HG03025 (cell line): ENCODE measurements at regions not wholly inside any gene's neighbourhood (a gene's known extent, or its start where the extent isn't known, plus 50 kb on each side); places are given as distances from the start of the nearest gene placed in this dataset.
"Not testable (repeated sequence)": the region's sequence is repeated elsewhere in the genome, so short reads cannot be mapped to it uniquely, and the experiment has no call there.

Experiments used
- ATAC-seq: cut with Tn5 transposase; IDR thresholded peaks from one replicate; pipeline ENCODE4 v1.9.1; 2021; ENCODE audit warnings: mild to moderate bottlenecking, moderate library complexity; ENCODE audit not compliant: unreplicated experiment, low FRiP score

GRCh38 chr7:86592185-86592584, 51.5 kb upstream of the GRM3 start:
- peak; percentile 61 for ATAC-seq

- ATAC-seq, result no peak
Observed at GRCh38 chr7:86574006-86574405, 69.7 kb upstream of the GRM3 start.

GRCh38 chr7:86558680-86559501, 84.8 kb upstream of the GRM3 start:
- ATAC-seq, result no peak

GRCh38 chr7:86534641-86535040, 109.1 kb upstream of the GRM3 start:
- no peak for ATAC-seq

- ATAC-seq, result no peak
Observed at GRCh38 chr7:86504229-86504628, 139.5 kb upstream of the GRM3 start.

GRCh38 chr7:86499986-86500385, 143.7 kb upstream of the GRM3 start:
- no peak for ATAC-seq

GRCh38 chr7:86485827-86486226, 157.9 kb upstream of the GRM3 start:
- ATAC-seq, result peak; percentile 66

GRCh38 chr7:86479144-86479543, 164.6 kb upstream of the GRM3 start:
- no peak for ATAC-seq

- ATAC-seq, result no peak
Observed at GRCh38 chr7:86477343-86477935, 166.3 kb upstream of the GRM3 start.

- ATAC-seq, result no peak
Observed at GRCh38 chr7:86470763-86471162, 172.9 kb upstream of the GRM3 start.

GRCh38 chr7:86469680-86470295, 173.9 kb upstream of the GRM3 start:
- peak; percentile 98 for ATAC-seq

GRCh38 chr7:86454753-86455152, 189.0 kb upstream of the GRM3 start:
- ATAC-seq, result no peak

GRCh38 chr7:86453454-86453853, 190.3 kb upstream of the GRM3 start:
- ATAC-seq, result no peak

- no peak for ATAC-seq
Observed at GRCh38 chr7:86448856-86449255, 194.9 kb upstream of the GRM3 start.

GRCh38 chr7:86445285-86445684, 198.4 kb upstream of the GRM3 start:
- ATAC-seq, result no peak

GRCh38 chr7:86444245-86444644, 199.5 kb upstream of the GRM3 start:
- no peak for ATAC-seq

- not testable (repeated sequence) for ATAC-seq
Observed at GRCh38 chr7:86440420-86440819, 203.3 kb upstream of the GRM3 start.

- no peak for ATAC-seq
Observed at GRCh38 chr7:86437951-86438450, 205.7 kb upstream of the GRM3 start.

- ATAC-seq, result no peak
Observed at GRCh38 chr7:86431761-86432160, 211.9 kb upstream of the GRM3 start.

- no peak for ATAC-seq
Observed at GRCh38 chr7:86411814-86412213, 231.9 kb upstream of the GRM3 start.

GRCh38 chr7:86407291-86407690, 236.4 kb upstream of the GRM3 start:
- ATAC-seq, result no peak

GRCh38 chr7:86391813-86392212, 251.9 kb upstream of the GRM3 start:
- no peak for ATAC-seq
